ENCODE measurements at regions not wholly inside any gene's neighbourhood (a gene's known extent, or its start where the extent isn't known, plus 50 kb on each side); places are given as distances from the start of the nearest gene placed in this dataset.

DNA sequence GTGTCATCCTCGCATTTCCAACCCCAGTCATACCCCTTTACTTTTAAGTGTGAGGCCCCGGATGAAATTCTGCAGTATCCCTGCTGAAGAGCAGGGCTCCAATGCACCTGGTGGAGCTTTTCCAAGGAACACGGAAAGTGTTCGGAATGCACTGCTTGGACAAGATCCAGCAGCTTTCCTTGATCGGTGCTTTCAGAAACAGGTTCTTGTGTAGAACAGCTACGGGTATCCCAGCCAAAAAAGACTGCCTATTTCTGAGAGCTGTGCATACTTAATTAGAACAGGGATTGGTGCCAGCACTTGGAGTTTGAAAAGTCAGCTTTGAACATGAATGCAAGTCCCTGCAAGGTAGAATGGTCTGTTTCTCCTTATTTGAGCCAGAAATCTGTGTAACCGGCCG is 87.2 kb upstream of the C1QTNF9B start:
- DNase-seq = no peak

DNA sequence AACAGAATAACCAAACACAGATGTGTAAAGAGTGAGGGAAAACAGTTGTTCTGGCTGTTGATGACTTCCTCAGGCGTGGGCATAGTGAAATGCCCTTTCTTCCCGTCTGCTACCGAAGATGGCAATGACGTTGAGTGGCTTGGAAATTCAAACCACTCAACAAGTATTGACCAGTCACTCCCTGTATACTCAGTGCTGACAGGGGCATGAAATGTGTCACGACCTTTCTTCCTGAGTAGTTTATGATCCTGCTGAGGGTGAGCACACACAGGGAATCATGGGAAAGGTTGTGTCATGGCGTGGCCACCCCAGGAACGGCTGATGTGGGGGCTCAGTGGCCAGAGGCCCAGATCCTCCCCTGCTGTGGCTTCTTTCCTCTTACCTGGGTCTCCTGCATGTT is 87.8 kb upstream of the C1QTNF9B start:
- no peak for DNase-seq

DNA sequence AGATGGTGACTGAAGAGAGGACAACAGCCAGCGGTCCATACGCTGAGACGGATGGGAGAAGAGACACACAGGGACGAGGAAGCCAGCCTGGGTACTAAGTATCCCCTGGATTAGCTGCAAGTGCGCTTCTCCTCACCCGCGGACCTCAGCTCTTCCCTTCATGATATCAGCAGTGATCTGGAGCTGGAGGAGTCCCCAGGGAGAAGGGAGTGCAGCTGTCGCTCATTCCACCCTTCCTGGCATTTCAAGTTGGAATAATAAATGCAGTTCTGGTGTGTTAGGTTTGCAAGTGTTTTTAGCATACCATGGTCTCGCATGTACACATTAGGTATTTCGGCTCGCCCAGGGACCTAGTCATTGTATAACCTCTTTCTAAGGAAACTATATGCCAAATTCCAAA is 88.5 kb upstream of the C1QTNF9B start:
- DNase-seq = no peak

DNA sequence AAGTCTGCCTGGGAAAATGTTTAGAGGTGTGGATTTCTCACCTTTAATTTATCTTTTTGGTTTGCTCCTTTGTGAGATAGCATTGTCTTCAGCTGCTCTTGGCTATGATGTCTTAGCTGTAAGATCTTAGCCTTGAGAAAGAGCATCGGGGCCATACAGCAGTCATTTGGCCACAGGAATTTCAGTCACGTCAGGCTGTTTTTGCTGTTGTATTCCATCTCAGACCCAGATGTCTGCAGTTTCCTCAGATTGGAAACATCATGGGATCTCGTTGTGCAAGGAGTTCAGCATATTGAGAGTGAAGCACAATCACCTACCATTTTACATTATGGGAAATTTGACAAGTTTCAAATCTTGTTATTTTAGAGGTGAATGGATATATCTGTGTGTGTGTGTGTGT is 89.3 kb upstream of the C1QTNF9B start:
- no peak for DNase-seq

DNA sequence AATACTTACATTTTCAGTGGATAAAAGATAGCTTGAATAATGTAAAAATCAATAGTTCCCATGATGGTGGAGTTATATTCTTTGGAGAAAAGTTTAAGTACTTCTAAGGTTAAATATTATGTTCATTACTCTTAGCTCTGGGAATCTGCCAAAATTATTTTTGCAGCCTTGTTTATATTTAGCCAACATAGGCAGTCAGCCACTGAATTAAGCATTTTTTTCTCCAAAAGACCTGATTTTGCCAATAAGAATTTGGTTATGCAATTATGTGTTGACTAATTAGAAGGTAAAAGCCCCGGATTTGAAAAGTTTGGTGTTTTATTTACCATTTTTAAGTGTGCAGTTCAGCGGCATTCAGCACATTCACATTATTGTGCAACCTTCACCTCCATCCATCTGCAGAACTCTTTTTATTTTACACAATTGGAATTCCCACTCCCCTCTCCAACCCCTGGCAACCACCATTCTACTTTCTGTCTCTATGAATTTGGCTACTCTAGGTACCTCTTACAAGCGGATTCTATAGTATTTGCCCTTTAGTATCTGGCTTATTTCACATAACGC is 90.1 kb upstream of the C1QTNF9B start:
- no peak for DNase-seq

DNA sequence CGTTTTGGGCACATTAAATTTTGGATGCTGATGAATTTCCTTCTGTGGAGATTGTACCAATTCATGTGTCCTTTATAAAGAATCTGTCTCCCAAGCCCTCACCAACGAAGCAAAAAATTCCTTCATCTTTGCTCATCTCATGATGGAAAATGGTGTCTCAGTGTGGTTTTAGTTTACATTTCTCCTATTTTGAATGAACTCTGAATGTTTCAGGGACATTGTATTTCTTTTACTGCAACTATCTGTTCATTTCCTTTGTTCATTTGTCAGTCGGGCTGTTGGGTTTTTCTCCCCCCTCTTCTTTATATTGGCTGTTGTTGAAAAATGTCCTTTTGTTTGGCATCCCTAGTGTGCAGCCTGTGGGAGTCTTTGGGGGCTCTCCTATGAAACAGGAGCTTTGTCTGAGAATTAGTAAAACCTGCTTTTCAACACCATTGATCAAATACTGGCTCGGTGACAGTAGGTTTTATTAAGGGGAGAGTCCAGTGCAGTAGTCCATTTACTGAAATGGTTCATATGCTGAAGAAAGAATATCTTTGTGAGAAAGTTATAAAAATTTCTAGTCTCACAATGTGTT is 91.3 kb upstream of the C1QTNF9B start:
- no peak for DNase-seq

DNA sequence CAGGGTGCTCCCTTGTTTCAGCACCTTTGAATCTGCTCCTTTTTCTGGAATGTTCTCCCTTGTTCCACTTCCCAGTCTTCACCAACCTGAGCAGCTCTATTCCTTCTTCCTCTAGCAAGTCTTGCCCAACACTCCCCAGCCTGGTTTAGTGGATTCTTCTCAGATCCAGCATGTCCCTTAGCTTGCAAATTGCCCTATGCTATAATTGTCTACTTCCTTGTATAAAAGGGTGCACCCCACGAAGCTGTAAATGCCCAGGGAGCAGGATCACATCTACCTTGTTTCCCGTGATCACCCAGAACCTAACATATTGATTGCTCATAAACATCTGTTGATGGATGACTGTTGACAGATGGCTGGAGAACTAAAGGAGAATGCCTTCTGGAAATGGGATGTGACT is 93.2 kb upstream of the C1QTNF9B start:
- no peak for DNase-seq

DNA sequence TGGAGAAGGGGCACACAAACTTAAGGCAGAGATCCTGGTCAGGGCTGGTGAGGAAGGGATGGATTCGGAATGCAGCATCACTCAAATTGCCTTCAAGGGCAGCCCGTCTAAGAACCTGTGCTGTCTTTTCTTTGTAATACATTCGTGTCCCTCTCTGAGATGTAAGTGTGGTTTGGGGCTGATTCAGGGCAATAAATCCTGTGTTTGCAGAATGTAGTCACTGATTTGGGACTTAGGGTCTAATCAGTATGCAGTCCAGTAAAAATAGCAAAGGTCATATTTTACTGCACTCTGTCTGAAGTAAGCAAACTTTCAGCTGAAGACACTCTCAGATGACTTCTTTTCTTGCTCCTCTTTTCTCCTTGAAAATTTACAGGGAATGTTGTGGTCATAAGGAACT is 93.8 kb upstream of the C1QTNF9B start:
- no peak for DNase-seq

DNA sequence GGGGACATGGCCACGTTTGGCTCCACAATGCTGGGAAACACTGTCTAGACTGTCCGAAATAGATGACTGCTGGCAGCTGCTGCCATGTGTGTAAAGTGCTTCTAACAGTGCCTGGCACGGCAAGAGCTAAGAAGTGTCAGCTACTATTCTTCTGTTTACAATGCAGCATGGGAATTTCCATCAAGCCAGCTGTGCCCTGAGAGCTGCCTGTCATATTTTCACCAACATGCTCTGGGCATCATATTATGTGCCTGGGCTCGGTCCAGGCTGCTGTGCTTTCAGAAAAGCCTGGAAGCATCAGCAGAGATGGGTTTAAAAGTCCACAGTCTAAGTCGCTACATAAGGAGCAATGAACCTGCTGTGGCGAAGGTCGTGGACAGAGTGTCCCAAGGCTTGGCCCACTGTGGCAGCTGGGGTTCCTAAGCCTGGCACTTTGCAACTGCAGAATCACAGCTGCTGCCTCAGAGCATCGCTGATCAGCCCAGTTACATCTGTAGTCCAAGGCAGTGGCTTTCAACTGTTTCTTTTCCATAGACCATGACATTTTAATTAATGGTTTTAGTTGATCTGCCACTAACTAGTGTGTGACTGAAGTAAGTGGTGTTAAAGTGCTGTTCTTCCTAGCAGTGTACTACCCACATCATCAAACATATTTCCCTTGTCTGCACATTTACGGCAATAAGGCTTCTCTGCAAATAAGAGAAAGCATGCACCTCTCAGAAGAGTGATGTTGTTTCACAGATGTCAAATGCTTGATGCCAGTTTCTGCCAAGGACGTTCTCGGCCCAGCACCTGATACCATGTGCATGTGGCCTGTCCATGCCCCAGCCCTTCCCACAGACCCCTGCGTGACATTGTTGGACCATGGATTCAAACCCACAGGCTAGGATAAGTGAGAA is 95.7 kb upstream of the C1QTNF9B start:
- no peak for DNase-seq

DNA sequence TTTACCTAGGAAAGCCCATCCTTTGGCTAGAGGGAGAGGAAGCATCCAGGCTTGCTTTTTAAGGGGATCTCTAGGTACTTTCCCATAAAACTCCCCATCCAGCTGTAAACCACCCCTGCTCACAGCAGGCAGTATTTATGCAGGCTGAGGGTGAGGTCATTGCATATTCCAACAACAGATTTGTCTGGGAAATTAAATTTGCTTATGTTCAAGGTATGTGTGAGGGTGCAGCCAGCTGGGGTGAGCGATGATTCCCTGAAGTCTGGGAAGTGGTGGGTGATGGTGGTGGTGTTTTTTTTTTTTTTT is 96.3 kb upstream of the C1QTNF9B start:
- DNase-seq = no peak

DNA sequence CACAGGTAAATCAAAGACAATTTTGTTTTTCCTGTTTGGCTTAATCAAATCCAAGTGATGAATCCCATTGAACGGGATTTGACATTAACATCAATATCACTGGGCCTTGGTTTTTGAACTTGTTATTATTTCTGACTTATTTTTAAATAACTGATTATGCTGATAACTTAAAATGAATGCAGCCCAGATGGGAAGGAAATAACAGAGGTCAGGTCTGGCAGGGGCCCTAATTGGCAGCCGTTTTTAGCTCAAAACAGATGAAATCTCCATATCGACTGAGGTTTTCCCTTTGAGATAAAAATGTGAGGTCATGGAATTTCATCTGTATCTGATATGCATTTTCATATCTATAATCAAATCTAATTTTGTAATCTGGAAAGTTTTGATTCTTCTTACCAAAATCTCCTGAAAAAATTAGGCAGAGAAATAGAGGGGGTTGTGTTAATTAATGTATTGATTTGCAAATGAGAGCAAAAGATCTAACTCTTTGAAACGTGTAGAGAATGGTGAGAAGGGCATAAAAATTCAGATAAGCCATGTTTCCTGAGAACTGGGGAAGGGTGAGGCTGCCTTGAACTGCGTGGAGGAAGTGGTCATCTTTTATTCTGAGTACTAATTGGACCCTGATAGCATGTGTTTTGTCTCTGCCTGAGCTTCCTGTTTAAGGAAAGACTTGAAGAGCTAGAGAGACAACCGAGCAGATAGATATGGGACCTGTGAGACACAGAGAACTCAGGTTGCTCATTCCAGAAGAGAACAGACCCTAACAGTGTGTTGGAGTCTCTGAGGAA is 98.2 kb upstream of the C1QTNF9B start:
- no peak for DNase-seq

DNA sequence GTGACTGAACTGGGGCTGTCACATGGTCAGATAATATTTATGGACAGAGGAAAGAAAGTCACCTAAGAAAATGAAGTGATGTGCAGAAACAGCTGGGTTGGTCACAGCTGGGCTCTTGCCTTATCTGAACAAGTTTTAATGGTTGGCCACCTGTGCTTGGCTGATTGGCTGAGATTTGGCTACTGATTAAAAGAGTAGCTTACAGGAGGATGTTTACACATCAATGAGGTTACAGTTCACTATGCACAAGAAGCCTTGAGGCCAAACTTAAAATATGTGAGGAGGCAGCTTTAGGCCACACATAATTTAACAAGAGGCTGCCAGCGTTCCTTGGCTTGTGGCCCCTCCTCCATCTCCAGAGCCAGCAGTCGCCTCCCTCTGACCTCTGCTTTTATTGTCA is 99.2 kb upstream of the C1QTNF9B start:
- no peak for DNase-seq

DNA sequence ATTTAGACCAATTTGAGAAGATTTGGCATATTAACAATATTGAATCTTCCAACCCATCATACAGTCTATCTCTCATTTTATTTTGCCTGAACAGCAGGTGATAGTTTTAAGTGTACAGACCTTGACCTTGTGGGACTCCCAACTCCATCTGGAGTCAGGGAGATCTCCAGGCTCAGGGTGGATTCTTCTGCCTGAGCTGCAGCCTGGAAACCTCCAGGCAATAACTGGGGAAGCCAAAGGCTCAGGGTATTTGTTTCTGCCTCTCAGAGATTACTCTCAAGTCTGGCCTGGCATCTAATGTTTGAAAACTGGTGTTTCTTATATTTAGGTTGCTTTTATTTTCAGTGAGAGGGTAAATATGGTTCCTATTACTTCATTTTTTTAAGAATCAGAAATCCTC is 102.1 kb upstream of the C1QTNF9B start:
- DNase-seq = no peak

DNA sequence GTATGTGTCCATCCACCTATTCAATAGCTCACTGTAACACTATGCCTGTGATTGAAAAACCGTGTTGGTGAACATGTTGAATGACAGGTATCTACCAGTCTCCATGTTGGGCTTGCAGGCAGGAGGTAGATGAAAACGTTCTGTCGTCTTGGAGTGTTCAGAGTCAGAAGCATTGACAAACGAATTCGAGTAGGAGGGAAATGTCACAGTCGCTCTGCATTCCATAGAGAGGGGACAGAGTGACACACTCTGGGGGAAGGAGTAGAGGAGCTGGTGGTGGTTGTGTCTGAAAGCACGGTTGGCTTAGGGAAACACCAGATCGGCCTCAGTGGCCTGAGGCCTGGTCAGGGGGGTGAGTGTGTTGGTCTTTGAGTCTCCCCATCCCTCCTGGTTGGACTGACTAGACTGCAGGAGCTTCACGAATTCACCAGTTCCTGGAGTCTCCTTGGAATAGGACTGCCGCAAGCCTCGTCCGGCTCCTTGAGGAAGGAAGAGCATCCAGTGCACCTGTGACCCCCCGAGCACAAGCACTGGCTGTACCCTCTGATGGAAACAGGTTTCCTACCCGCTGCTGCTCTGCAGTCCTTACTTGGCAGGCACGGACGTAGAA is 105.0 kb upstream of the C1QTNF9B start:
- no peak for DNase-seq

DNA sequence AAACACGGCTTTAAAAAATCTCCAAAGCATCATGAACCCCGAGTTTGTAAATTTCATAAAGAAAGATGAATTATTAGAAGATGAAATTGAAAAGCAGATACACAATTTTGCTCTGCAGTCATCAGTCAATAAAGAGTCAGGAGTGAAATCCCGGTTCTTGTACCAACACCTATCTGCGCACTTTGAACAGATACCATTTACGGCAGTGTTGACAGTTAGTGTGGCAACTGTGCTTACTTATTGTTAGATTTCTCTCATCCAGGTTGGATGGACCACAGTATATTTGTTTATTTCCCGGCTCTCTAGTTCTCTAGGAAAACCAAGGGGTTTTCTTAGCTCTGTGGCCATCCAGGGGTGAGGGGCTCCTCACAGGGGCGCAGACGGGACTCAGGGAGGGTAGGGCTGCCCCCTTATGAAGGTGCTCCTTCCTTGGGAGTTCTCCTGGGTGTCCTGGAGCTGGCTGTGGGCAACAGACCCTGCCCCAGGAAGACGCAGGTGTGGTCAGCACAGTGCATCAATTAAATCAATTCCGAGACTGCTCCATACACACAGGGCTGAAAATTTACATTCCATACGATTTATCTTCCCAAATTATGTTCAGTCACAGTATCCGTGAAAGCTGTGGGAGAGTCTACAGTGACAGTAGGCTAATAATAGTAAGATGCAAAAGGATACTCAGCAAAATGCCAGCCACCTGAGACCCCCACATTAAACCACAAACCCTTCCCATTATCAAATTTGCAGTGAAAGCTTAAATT is 107.0 kb upstream of the C1QTNF9B start:
- no peak for DNase-seq

DNA sequence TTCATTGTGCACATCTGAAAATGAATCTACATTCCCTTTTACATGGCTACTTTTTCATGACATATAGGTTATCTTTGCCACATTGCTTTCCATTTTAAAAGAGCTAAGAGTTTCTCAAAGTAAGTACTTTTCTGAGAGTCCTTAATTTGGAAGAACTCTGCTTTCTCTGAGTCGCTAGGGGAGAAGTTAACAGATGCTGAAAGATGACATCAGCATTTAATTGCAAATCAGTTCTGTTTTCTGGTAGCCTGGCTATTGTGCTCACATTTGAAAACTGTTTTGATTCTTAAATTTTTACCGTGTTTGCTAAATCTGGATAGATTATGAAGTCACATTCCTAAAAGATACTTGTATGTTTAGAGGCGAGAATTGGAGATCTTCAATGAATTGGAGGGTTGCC is 107.7 kb upstream of the C1QTNF9B start:
- DNase-seq = no peak

DNA sequence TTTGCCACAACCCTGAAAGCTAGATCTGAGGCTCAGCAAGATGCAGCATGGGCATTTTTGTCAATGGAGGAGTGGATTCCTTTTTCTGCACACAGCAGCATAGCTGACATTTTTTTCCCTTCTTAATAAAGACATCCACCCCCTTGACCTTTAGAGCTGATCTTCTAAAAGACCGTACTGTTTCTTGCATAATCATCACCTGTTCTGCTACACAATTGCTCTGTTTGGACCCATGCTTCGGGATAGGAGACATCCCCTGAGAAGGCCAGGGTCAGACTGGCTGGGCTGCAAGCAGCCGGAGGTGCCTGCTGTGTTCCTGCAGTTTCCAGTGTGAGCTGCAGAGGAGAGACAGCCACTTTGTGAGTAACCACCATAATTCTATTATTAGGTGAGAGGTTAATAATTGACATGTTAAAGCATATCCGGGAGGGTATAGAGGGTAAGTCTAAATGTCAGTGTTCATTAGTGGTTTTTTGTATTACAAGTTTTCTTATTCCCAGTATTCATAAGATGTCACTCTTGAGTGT is 108.5 kb upstream of the C1QTNF9B start:
- DNase-seq = no peak

DNA sequence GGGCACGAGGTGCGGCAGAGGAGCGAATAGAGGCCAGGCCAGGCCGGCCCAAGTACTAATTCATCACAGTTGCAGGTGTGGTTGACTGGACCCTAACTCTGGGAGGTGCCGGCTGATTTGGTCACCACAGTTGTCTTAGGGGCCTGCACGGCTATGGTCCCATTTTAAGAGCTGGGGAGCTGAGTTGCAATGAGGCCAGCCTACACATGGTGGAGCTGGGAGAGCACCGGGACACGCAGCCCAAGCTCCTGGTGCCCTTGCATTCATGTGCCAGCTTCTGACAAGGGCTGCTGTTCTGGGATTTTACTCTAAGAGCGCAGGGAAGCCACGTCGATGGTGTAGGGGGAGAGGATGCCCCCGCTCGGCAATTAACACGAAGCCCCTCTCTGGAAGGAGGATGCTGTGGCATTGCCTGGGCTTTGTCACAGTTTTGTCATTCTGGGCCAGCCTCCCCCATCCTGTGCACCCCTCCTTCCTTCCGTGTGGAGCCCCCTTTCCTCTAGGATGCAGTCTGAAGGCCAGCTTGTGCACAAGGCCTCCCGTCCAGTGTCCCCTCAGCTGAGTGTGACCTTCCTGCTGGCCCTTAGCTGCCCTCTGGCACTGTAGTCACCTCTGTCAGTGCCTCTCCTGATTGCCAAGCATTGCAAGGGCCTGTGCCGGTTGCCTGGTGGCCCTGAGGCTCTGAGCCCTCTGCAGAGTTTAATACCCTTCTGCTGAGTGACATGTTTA is 109.4 kb upstream of the C1QTNF9B start:
- no peak for DNase-seq

DNA sequence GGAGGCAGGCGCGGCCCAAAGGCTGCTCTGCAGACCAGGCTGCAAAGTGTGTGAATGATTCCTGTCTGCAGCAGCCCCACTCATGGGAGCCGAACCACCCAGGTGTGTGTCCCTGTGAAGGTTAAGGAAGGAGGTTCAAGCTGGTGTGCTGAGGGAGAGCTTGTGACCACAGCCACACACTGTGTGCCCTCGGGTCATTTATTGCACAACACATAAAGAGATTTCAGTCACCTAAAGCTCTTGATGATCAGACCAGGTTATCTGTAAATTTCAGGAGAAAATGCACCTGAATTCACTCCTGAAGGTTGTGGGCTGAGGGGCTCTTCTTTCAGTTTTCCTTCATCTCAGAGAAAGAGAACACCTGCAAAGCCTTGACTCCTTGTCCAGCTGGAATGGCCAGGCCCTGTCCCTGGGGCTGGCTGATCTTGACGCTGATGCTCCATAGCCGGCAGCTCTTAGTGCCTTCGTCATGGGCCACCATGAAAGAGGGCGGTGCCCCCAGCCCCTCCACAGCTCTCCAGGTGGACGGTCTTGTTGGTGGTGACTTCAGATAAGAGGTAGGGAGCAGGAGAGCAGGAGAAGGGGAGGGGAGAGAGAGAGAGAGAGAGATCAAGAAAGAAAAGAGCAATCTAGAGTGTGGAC is 110.8 kb upstream of the C1QTNF9B start:
- no peak for DNase-seq

DNA sequence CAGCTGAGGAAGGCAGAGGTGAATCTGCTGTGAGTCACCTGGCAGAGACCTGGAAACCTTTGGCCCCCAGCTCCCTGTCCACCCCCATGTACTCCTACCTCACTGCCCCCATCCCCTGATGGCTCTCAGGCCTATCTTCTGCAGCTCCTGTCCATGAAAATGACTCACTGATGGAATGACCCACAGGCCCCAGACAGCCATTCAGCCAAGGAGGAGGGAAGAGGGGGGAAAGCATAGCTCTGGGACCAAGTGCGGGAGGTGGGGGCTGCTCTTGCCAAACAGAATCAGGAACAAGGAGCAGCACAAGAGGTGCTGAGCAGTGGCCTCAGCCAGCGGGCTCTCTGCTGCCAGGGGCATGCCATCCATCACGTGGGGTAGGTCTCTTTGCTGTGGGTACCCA is 111.4 kb upstream of the C1QTNF9B start:
- no peak for DNase-seq

DNA sequence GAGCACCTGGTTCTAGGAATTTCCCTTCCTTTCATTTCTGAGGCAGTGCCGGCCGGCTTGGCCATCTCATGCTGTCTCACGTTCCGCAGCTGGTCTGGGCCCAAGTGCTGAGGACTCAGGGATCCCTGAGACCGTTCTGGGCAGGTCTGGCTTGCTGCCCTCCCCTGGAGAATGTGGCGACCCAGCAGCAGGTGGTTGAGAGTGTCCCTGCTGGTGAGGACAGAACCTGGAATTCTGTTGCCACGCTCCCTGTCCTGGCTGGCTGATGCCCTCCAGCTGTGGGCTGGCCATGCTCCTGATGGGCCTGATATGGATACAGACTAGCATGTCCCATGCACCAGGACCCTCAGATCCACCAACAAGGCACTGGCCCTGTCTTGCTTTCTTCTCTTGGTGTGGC is 114.0 kb upstream of the C1QTNF9B start:
- DNase-seq = no peak
